Glomerular visceral epithelial cell (primary cell): ENCODE measurements at regions not wholly inside any gene's neighbourhood (a gene's known extent, or its start where the extent isn't known, plus 50 kb on each side); places are given as distances from the start of the nearest gene placed in this dataset.
"Not testable (repeated sequence)": the region's sequence is repeated elsewhere in the genome, so short reads cannot be mapped to it uniquely, and the experiment has no call there.

Source experiments
- DNase-seq: peaks from one replicate; pipeline ENCODE4 v3.0.0-alpha.2; 2016; ENCODE audit errors: extremely low spot score

- peak; percentile 72 for DNase-seq
Measured at GRCh38 chr6:133114973-133115372, 126.2 kb upstream of the EYA4 start.

DNA sequence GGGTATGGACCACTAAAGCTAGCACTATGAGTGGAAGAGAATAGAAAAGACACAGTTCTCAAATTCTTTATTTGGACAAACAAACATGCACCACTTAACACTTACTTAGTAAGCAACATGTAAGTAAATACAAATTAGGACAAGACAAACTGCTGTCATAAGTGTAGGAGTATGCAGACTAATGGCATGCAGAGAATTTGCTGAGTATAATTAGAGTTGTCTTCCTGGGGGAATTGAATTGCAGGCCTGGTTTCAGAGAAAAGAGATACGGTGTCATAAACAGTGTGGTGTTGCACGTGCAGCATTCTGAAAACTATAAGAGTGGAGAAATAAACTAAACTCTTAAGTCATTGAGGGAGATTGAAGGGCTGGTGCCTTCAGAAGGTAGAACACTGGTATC, 125.2 kb upstream of the EYA4 start:
- DNase-seq = no peak

DNA sequence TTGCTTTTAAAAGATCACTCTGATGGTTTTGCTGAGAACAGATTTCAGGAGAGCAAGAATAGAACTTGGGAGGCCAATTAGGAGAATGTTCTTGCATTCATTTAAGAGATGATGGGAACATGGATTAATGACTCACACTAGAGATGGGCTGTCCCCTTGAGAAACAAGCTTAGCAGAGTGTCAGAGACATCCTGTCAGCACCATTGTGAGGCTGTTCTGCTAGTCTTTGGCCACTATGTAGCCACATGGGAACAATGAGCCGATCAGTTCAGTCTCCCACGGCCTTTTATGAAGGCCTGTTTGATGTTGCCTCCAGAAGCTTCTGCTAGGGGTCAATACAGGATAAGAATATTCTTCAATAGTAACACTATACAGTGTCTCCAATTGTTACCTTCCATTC, 113.0 kb upstream of the EYA4 start:
- DNase-seq = no peak

GRCh38 chr6:133129556-133129955, 111.6 kb upstream of the EYA4 start:
- DNase-seq = no peak

DNA sequence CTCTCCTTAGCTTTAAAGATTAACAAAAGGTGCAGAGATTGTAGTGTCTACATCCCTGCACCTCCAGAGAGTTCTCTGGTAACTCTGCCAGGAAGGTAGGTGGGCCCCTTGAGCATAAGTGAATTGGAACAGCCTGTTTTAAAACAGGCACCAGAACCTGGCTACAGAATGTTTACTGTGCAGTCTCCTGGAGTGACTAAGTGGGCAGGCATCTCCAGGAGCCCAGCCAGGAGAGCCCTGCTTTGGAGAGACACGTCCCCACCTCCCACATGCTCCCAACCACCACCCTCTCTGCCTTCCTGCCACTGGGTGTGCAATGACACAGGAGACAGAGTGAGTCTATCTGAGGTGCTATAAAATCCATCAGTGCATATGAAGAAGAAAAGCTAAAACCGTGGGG, 110.3 kb upstream of the EYA4 start:
- peak; percentile 90 for DNase-seq

DNA sequence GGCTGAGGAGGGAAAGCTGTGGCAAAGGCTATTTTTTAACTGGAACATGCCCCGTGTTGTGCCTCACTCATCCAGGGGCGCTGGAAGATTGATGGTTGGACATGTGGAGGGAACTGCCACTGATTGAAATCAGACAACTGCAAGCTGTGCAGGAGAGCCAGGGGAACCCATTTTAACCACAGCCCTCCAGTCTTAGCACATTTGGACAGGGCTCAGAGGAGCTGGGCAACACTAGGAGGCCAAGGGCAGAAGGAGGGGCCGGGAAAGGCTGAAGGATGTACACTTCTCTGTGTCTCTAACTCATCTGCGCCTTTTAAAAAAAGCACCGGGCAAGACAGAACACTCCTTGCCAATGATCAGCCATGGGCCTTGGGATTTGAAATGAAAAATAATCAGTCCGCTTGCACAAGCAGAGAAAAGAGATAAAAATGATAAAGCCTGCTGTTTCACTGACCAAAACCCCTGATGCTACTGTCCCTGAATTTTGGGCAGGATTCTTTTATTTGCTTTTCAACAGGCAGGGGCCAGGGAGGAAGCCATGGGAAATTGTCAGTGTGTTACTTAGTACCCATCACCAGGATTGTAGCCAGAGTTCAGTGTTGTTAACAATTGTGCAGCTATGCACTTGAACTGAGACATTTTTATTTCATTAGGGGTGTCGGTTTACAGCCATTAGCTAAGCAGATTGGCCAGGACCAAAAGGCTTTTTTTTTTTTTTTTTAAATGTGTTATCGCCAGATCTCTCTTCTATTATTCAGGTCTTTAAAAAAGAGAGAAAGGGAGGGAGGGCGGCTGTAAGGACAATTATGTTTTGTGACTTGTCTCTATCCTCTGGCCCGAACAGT, 109.3 kb upstream of the EYA4 start:
- DNase-seq = no peak

GRCh38 chr6:133132466-133132971, 108.6 kb upstream of the EYA4 start:
- DNase-seq = no peak

DNA sequence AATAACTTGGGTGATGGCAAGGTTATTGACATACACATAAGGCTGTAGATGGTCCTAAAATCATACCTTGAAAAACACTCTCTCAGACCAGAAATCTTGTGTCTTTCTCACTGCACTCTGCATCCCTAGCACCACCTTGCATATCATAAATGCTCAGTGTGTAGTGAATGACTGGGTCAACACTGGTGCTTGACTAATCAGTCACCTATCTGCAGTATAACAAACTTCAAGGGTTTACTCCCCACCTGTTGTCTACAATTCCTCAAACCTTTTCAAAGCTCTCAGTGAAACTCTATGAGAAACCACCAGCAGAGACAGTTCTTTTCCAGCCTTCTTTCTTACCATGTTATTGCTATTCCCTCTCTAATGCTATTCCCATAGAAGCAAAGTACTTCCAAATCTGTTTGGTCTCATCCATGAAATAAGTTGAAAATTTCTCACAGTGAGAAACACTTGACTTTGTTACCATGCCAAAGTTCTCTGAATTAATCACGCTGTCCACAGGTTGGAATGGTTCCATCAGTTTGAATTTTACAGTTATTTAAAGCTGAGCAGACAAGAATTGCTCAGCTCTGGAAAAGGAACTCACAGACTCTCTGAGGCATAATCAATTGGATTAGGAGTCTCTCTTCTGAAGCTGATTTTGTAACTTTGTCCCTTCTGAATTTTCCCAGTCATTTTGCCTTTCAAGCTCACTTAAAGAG, 104.8 kb upstream of the EYA4 start:
- no peak for DNase-seq

DNA sequence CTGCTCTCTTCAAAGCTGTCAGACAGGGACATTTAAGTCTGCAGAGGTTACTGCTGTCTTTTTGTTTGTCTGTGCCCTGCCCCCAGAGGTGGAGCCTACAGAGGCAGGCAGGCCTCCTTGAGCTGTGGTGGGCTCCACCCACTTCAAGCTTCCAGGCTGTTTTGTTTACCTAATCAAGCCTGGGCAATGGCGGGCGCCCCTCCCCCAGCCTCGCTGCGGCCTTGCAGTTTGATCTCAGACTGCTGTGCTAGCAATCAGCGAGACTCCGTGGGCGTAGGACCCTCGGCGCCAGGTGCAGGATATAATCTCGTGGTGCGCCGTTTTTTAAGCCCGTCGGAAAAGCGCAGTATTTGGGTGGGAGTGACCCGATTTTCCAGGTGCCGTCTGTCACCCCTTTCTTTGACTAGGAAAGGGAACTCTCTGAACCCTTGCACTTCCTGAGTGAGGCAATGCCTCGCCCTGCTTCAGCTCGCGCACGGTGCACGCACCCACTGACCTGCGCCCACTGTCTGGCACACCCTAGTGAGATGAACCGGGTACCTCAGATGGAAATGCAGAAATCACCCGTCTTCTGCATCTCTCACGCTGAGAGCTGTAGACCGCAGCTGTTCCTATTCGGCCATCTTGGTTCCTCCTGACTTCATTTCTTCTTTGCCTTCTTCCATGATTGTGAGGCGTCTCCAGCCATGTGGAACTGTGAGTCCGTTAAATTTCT, 93.5 kb upstream of the EYA4 start:
- DNase-seq = not testable (repeated sequence)

- no peak for DNase-seq
Measured at GRCh38 chr6:133156689-133157088, 84.5 kb upstream of the EYA4 start.

DNA sequence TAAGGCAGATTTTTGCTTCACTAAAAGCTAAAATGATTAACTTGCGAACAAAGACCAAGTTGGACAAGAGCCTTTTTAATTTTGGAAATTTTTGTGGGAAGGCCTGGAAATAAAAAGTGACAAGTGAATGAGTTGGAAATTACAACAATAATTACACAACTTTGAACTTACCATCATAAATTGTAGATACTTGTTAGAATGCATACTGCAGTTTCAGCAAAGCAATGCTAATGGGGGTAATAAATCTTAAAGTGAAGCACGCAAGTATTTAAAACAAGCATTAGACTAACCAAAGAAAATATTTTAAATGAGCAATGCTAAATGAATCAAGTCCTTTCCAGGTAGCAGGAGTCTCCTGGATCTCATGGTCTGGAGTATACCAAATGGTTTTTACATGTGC, 83.2 kb upstream of the EYA4 start:
- DNase-seq = no peak

DNA sequence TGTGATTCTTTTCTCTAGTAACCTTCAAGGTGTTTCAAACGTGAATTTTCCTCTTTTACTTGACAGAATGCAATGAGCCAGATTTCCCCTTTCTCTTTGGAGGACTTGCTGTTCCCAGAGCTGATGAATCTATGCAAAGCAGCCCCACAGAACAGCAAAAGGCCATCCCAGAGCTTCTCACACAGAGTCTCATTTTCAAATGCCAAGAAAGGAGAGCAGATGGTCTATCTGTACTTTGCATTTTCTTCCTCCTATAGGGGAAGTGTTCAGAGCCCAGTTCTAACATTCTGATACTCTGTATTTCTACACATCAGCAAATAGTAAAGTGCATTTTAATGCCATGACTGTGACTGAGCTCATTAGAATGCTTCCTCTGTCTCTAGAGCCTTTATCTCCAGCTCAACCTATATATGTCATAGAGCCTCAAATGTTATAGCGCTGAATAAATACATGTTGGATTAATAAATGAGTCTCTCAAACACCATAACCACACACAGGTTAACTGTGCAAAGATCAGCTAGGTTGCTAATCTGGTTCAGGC, 81.8 kb upstream of the EYA4 start:
- DNase-seq = no peak

DNA sequence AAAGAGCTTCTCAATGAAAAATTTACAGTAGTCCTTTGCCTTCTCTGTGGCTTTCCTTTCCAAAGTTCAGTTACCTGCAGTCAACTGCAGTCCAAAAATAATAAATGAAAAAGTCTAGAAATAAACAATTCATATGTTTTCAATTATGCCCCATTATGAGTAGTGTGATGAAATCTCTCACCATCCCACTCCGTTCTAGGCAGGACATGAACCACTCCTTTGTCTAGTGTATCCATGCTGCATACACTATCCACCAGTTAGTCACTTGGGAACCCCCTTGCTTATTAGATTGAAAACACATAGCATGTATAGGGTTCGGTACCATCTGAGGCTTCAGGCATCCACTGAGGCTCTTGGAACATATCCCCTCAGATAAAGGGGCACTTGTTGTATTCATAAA, 80.6 kb upstream of the EYA4 start:
- no peak for DNase-seq

DNA sequence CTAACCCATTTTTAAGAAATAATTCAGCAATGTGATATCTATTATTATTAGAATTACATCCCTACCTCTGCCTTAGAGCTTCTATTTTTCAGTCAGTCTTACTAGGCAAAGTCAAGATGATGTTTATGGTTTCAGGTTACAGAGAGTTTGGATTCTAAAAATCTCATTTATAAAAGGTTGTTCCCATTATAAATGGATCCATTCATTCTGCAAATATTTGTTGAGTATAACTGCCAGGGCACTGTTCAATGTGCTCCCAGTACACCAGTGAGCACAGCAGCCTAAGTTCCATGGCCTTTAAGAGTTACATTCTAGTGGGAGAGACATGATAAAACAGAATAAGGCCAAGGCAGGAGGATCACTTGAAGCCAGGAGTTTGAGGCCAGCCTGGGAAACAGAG, 75.9 kb upstream of the EYA4 start:
- DNase-seq = no peak

DNA sequence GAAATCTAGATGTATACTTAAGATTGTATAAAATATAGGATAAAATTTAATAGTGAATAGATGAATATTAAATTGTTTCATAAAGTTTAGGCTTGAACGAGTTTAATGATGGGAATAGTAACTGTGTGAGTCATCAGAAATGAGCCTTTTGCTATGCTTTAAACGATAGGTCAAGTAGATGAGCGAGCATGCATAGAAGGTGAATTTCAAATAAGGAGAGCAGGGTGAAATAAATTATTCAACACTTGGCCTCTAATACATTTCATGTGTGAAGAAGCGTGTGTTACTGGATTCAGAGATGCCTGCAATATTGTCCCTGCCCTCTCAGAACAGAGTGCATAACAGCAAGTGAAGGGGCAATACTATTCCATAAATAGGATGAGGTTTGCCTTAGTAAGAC, 74.4 kb upstream of the EYA4 start:
- DNase-seq = peak; percentile 4

DNA sequence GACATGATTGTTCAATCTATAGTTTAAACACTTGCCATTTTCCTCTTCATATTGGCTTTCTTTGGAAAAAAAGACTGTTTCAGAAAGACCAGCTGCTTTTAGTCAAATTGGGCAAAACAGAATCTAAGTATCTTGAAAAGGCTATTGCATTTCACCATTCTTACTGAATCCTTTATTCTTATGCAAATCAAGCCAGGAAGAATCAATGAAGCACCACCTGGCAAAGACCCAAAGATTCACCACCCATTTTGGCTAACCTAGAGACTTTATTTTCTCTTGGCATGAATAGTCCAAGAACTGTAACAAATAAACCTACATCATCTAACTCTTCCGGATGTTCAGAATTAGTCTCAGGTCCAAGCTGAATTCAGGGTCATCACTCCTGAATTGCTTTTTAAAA, 71.3 kb upstream of the EYA4 start:
- DNase-seq = no peak

GRCh38 chr6:133170602-133171001, 70.6 kb upstream of the EYA4 start:
- no peak for DNase-seq

DNA sequence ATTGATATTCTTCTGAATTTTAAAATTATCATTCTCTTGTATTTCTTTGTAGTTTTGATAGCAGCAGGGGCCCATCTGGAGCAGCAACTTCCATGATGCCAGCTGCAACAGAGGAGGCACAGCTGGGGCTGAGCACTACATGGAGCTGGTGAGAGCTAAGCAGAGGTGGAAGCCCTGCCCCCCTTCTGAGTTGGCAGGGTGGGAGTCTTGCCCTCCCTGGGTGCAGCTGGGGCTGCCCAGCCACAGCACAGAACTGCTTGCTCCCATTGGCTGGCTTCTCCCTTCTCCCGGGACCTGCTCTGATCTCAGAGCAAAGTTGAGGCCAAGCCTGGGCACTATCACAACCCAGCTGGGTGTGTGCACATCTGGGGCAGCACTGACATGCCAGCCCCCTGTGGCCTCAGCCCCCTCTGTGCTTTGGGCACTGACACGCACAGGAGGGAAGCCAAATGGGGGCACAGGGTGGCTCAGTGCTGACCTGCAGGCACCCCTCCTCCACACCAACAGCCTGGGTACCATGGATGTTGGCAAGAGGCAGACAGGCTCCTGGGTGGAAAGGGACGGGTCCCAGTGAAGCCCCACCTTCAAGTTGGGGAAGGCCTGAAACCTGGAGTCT, 69.1 kb upstream of the EYA4 start:
- DNase-seq = no peak

DNA sequence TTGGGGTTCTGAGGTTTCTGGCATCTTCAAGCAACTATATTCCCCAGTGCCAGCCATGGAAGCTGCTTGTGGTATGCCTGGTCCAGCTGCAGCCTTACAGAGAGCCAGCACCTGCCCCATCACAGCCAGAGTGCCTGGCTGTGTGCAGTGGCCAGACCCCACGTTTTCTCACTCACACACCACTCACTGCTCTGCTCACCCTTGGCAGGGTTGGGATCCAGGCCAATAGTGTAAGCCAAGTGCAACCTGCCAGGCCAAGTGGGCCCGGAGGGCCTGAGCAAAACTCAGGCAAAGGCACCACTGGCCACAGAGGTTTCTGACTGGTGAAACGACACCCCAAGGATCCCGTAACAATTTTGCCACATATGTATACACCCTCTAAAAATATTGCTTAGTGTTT, 67.9 kb upstream of the EYA4 start:
- DNase-seq = no peak

GRCh38 chr6:133179481-133179880, 61.7 kb upstream of the EYA4 start:
- no peak for DNase-seq

GRCh38 chr6:133183691-133184090, 57.5 kb upstream of the EYA4 start:
- no peak for DNase-seq
